ENCODE measurements at regions not wholly inside any gene's neighbourhood (a gene's known extent, or its start where the extent isn't known, plus 50 kb on each side); places are given as distances from the start of the nearest gene placed in this dataset.

DNA sequence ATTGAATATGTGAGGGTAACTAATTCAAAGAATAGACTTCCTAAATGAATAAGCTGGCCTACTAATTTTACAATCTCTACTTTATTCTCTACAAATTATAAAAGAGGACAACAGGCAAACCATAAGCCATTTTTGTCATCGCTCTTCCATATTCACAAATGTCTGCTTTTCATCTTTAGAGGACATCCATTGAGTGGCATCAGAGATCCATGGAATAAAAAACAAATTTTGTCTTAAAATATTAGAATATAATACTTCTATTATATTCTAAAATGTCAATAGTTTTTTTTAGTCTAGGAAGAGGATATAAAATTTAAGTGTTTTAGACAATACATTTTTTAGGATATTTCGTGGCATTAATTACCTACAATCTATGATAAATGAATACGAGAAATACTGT is 300.9 kb upstream of the TACR3 start:
- no peak for TF ChIP-seq POLR2A (IDR thresholded peaks at IDR 0.05)
- TF ChIP-seq, protein P1, sequence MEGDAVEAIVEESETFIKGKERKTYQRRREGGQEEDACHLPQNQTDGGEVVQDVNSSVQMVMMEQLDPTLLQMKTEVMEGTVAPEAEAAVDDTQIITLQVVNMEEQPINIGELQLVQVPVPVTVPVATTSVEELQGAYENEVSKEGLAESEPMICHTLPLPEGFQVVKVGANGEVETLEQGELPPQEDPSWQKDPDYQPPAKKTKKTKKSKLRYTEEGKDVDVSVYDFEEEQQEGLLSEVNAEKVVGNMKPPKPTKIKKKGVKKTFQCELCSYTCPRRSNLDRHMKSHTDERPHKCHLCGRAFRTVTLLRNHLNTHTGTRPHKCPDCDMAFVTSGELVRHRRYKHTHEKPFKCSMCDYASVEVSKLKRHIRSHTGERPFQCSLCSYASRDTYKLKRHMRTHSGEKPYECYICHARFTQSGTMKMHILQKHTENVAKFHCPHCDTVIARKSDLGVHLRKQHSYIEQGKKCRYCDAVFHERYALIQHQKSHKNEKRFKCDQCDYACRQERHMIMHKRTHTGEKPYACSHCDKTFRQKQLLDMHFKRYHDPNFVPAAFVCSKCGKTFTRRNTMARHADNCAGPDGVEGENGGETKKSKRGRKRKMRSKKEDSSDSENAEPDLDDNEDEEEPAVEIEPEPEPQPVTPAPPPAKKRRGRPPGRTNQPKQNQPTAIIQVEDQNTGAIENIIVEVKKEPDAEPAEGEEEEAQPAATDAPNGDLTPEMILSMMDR (IDR thresholded peaks at IDR 0.05 in 8 of 11, conservative IDR thresholded peaks at IDR 0.05 in 3 of 11), result no peak
- no peak for TF ChIP-seq POLR2AphosphoS5 (IDR thresholded peaks at IDR 0.05)
